SH-SY5Y (cell line): ENCODE measurements at regions not wholly inside any gene's neighbourhood (a gene's known extent, or its start where the extent isn't known, plus 50 kb on each side); places are given as distances from the start of the nearest gene placed in this dataset.

Experiments used
- GATA2 ChIP-seq: IDR thresholded peaks from 2 replicates; pipeline ENCODE4 v1.6.1; 2011; ENCODE audit warnings: mild to moderate bottlenecking, low read depth, low read length
- GATA3 ChIP-seq: IDR thresholded peaks from 2 replicates; pipeline ENCODE4 v1.6.1; 2011; ENCODE audit warnings: low read depth, mild to moderate bottlenecking, low read length, moderate library complexity

- TF ChIP-seq GATA3 (no peak), GATA2 (no peak)
These were observed 82.0 kb upstream of the NKD1 start for GRCh38 chr16:50466170-50466569.
